ENCODE measurements at regions not wholly inside any gene's neighbourhood (a gene's known extent, or its start where the extent isn't known, plus 50 kb on each side); places are given as distances from the start of the nearest gene placed in this dataset.

- H3K4me1 ChIP-seq (ENCODE audit: insufficient read depth, low read length, severe bottlenecking): peaks cover 56% of the 10 kb centered on the region
- no peaks in the 10 kb centered on the region for H3K27me3 ChIP-seq (ENCODE audit: insufficient read depth, low read length)
- H3K9me3 ChIP-seq (ENCODE audit: low read length): no peaks in the 10 kb centered on the region
- H2AFZ ChIP-seq (ENCODE audit: low read length): no peak overlapping the region
- peak overlapping the region; percentile 53; the same call in 1 of the 2 replicates for H3K4me2 ChIP-seq (ENCODE audit: low read length)
- H3K27ac ChIP-seq (ENCODE audit: low read depth, low read length, poor library complexity, severe bottlenecking): peak overlapping the region; percentile 89
- H3K9ac ChIP-seq (ENCODE audit: low read length): no peak overlapping the region; the same call in 1 of the 2 replicates
- no peaks in the 10 kb centered on the region for H3F3A ChIP-seq (ENCODE audit: insufficient read depth, low read length)
- no peaks in the 10 kb centered on the region for H4K20me1 ChIP-seq (ENCODE audit: insufficient read depth, low read length)
- H3K4me3 ChIP-seq (ENCODE audit: low read depth, low read length, poor library complexity, severe bottlenecking): no peak overlapping the region
- no peaks in the 10 kb centered on the region for H3K79me2 ChIP-seq (ENCODE audit: insufficient read depth, low read length)
- no peaks in the 10 kb centered on the region for H3K9me2 ChIP-seq (ENCODE audit: low read depth, low read length)
- no peaks in the 10 kb centered on the region for H3K36me3 ChIP-seq (ENCODE audit: insufficient read depth, low read length)
- TF ChIP-seq EZH2 (IDR thresholded peaks at IDR 0.05; ENCODE audit: borderline replicate concordance, low read length): no peak
- no peak for TF ChIP-seq CTCF (IDR thresholded peaks at IDR 0.05; ENCODE audit: low read length)
Measured at GRCh38 chr5:157913575-157913974, 54.6 kb upstream of the CLINT1 start.

GRCh38 chr5:157912621-157913325, 53.8 kb upstream of the CLINT1 start:
- H3K9me2 ChIP-seq (ENCODE audit: low read depth, low read length): no peaks in the 10 kb centered on the region
- peak overlapping the region; percentile 53 for H3K4me2 ChIP-seq (ENCODE audit: low read length)
- H3K27ac ChIP-seq (ENCODE audit: low read depth, low read length, poor library complexity, severe bottlenecking): peak overlapping the region; percentile 89
- no peak overlapping the region for H2AFZ ChIP-seq (ENCODE audit: low read length)
- no peaks in the 10 kb centered on the region for H3K27me3 ChIP-seq (ENCODE audit: insufficient read depth, low read length)
- no peaks in the 10 kb centered on the region for H3K79me2 ChIP-seq (ENCODE audit: insufficient read depth, low read length)
- peak overlapping the region; percentile 27; the same call in 1 of the 2 replicates for H3K9ac ChIP-seq (ENCODE audit: low read length)
- H4K20me1 ChIP-seq (ENCODE audit: insufficient read depth, low read length): no peaks in the 10 kb centered on the region
- no peaks in the 10 kb centered on the region for H3F3A ChIP-seq (ENCODE audit: insufficient read depth, low read length)
- no peaks in the 10 kb centered on the region for H3K36me3 ChIP-seq (ENCODE audit: insufficient read depth, low read length)
- peak overlapping the region; percentile 17 for H3K4me3 ChIP-seq (ENCODE audit: low read depth, low read length, poor library complexity, severe bottlenecking)
- H3K4me1 ChIP-seq (ENCODE audit: insufficient read depth, low read length, severe bottlenecking): peaks cover 48% of the 10 kb centered on the region
- TF ChIP-seq CTCF (IDR thresholded peaks at IDR 0.05; ENCODE audit: low read length): no peak
- TF ChIP-seq EZH2 (IDR thresholded peaks at IDR 0.05; ENCODE audit: borderline replicate concordance, low read length): no peak
- H3K9me3 ChIP-seq (ENCODE audit: low read length): no peaks in the 10 kb centered on the region

GRCh38 chr5:157911568-157911967, 52.6 kb upstream of the CLINT1 start:
- Histone ChIP-seq H3K4me3 (ENCODE audit: low read depth, low read length, poor library complexity, severe bottlenecking) (no peak overlapping the region), H3K9me3 (ENCODE audit: low read length) (no peaks in the 10 kb centered on the region), H3K27ac (ENCODE audit: low read depth, low read length, poor library complexity, severe bottlenecking) (peak overlapping the region; percentile 46), H3K9me2 (ENCODE audit: low read depth, low read length) (no peaks in the 10 kb centered on the region), H2AFZ (ENCODE audit: low read length) (no peak overlapping the region), H4K20me1 (ENCODE audit: insufficient read depth, low read length) (no peaks in the 10 kb centered on the region), H3K4me2 (ENCODE audit: low read length) (no peak overlapping the region), H3K4me1 (ENCODE audit: insufficient read depth, low read length, severe bottlenecking) (peaks cover 46% of the 10 kb centered on the region), H3K9ac (ENCODE audit: low read length) (no peak overlapping the region), H3K36me3 (ENCODE audit: insufficient read depth, low read length) (no peaks in the 10 kb centered on the region), H3K79me2 (ENCODE audit: insufficient read depth, low read length) (no peaks in the 10 kb centered on the region), H3K27me3 (ENCODE audit: insufficient read depth, low read length) (no peaks in the 10 kb centered on the region), H3F3A (ENCODE audit: insufficient read depth, low read length) (no peaks in the 10 kb centered on the region)
- TF ChIP-seq CTCF (IDR thresholded peaks at IDR 0.05; ENCODE audit: low read length) (no peak), EZH2 (IDR thresholded peaks at IDR 0.05; ENCODE audit: borderline replicate concordance, low read length) (no peak)
